ENCODE measurements at regions not wholly inside any gene's neighbourhood (a gene's known extent, or its start where the extent isn't known, plus 50 kb on each side); places are given as distances from the start of the nearest gene placed in this dataset.
A peak's percentile ranks its signal among the peaks of the same experiment; 100 is the strongest.

DNA sequence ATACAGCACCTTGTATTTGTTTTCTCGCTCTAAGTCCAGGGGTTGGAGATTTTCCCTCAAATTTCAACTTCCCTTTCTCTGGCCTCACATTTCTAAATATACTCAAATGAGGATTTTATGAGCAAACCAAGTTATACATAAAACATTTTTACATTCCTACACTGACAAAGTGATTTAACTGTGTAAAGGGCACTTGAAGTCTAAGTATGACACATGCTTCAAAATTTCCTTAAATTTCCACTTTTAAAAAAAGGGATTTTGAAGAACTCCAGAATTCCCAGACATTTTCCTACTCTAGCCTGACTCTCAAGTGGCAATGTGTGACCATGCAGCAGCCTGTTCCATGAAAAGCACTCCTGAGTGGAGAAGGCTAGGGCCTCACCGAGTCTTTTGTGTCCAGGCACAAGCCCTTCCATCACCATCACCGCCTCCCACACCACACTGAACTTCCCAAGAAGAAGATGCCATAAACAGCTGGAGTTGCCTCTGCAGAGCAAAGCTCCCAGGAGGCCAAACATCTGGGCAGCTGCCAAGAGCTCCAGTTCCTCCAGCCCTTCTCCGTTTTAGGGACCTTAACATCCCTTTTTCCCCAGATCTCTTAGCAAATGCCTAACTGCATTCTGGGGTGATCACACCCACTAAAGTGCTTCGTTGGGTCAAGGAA, 68.9 kb downstream of the NCR2 start:
- no peak for DNase-seq (ENCODE audit: low read depth in 2 of 2)

DNA sequence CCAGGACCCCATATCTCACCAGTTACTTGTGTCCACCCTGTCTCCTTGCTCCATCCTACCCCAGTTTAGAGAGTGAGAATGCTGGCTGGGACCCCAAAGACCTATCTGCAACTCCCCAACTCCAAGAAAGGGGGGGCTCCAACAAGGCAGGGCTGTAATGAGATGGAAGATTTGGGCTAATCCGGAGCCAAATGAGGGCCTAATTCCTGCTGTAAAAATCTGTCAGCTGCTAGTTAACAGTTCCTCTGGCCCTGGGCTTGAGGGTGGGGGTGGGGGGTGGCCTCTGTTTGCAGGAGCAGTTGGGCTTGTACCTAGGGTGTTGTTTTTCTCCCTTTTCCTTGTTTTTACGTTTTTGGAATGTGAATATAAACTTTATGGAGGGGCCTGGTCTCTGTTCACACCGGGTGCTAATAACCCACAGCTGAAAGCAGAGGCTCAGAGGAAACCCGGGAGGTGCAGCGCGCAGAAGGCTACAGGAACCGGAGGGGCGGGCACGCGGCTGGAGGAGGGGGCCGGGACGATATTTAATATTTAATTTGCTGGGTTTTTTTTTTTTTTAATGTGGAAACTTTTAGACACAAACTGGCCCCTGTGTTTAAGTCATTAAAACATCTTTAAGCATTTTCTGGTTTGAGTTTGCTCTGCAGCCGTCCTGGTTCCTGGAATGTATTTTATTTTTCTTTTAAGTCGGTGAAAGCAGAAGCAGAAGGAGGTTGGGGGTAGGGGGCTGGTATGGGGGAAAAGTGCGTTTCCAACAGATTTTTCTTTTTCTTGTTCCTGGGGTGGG, 70.7 kb downstream of the NCR2 start:
- DNase-seq (ENCODE audit: low read depth in 2 of 2) = no peak

DNA sequence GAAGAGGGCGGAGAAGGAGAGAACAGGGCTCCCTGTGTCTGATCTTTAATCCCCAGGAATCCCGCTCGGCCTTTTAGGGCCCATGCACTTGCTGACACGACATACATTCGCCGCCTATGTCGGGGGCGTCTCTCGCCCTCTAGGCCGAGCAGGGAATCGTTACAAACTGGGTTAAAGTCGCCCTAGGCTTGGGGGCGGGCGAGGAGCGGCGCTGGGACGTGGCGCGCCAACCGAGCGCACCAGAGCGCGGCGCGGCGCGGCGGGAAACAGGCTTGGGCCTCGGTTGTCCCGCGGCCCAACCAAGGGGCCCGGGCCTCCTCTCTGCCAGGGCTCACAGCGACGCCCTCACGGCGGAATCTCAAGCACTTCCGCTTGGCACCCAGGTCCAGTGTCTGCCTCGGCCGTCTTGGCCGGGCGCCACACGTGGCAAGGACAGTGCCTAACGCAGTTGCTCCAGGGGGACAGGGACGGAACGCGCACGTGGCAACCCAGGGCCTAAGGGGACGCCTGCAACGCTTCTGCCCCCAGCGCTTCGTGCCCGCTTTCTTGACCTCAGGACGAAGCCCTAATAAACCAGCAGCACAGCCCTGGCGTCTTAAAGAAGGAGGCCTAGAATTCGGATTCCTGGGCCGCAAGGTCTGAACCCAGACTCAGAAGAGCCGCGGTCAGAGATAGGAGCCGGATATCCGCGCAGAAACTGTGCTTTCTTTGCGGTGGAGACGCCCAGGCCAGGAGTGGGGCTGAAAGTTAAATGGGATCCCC, 71.5 kb downstream of the NCR2 start:
- DNase-seq (ENCODE audit: low read depth in 2 of 2) = no peak

DNA sequence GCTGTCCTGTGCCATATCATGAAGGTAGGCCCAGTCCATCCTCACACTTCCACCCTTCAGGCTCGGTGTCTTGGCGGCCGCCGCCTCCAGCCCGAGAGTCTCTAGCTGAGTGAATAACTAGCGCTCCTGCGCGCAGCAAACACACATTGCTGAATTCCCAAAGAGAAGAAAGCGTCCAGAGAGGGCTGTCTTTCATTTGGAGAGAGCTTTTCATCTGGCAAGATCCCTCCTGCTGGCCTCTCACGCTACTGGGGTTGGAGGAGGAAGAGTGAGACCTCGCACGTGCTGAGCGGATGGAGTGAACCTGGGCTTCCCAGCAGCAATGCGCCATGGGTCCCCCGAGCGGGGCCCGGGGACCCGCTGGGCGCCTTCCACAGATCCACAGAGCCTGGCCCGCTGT, 73.2 kb downstream of the NCR2 start:
- DNase-seq (ENCODE audit: low read depth in 2 of 2) = no peak

DNA sequence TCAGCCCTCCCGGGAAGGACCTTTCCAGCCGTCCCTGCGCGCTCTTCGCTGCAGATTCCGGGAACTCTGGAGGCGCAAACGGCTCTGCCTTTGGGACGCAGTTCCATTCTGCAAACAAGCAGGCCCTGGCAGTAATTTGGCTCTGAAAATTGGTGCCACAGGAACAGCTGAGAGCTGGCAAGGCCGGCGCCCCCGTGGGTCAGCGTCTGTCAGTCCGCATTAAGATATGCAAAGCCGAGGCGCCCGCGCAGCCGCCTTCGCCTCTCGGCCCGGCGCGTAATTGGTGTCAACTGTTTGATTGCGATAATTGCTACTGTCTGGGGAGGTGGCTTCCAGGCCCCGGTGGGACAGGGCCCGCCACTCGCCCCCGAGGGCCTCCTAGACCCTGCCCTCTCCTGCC, 73.6 kb downstream of the NCR2 start:
- DNase-seq (ENCODE audit: low read depth in 2 of 2) = no peak

DNA sequence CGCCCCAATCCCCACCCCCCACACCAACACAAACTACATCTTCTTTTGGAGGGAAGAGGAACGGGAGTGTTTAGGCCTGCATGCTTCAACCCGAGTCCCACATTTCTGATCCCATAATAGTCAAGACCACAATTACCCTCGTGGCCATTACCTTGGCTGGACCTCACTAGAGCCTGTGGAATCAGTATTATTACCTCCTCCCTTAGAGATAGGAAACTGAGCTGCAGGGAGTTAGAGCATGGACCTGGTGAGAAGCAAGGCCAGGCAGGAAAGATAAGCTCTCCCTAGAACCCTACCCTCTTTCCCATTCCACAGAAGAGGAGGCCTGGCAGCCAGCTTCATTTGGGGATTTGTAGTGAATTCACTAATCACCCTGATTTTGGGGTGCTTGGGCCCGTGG, 74.1 kb downstream of the NCR2 start:
- no peak for DNase-seq (ENCODE audit: low read depth in 2 of 2)

DNA sequence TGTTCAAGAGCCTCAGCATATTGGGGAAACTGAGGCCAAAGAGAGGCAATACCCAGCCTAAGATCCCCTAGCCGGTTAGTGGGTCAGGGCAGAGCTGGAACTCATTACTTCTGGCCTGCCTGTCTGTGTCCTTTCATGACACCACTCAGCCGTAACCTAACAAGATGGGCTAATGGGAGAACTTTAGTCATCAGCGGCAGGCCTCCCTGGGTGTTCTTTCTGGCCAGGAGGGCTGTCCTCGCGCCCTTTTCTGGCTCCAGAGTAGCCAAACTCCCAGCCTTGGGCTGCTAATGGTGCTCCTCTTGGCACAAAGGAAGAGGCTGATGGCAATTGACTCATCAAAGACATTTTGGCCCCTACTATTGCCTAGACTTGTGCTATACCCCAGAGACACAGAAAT, 76.6 kb downstream of the NCR2 start:
- DNase-seq (ENCODE audit: low read depth in 2 of 2) = no peak

DNA sequence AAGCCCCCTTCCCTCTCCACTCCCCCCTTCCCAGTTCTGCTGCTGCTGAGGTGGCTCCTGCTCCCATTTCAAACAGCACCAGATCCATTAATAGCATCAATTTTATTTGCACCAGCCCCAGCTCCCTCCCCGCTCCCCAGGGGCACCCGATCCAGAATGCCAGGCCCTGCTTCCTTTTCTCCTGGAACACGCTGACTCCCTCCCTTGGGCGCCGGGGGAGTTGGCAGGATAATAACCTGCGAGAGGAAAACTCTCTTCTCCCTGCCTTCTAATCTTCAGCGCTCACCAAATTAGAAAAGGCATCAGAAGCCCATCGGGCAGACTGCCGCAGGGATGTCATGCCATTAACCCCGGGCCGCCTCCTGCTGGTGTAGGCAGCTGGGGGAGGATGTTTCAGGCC, 77.8 kb downstream of the NCR2 start:
- no peak for DNase-seq (ENCODE audit: low read depth in 2 of 2)

DNA sequence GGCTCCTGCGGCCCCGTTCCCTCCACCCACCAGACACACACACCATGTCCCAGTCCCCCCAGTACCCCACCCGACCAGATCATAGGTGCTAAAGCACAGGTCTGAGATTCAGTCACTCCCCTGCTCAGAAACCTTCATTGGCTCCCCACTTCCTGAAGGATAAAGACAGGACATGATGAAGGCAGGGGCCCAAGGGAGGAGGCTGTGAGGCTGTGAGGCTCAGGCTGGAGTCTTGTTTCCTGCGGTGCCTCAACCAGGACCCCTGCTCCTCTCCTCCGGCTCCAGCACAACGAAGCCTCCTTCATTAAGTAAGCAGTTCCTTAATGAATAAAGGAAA, 81.1 kb downstream of the NCR2 start:
- DNase-seq (ENCODE audit: low read depth in 2 of 2) = no peak

DNA sequence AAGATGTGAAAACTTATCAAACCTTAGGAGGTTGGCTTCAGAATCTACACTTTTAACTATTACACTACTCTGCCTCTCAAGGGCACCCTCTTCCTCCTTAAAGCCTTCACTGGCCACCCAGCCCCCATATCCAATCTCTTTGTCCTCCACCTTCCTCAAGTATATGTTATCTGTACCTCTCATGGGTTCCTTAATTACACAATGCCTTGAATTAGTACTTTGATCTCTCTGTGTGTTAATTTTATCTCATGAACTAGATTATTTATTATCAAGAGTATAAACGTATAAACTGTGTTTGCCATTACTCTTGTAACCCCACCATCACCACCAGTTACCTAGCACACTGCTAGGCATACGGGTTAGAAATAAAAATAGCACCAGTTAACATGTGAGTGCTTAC, 83.3 kb downstream of the NCR2 start:
- DNase-seq (ENCODE audit: low read depth in 2 of 2) = no peak

DNA sequence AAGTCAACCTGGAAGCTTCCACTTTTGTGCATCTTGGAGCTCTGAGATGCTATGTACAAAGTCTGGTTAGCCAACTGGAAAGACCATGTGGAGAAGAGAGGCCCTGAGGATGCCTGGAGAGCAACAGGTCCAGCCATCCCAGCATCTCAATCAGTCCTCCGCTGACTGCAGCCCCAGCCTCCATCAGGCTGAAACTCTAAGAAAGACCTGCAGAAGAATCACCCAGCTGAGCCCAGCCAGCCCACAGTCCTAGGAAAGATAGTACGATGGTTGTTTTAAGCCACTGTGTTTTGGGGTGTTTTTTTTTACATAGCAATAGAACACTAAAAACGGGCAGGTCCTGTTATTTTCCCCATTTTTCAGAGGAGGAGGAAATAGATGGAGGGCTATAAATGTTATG, 84.0 kb downstream of the NCR2 start:
- no peak for DNase-seq (ENCODE audit: low read depth in 2 of 2)

DNA sequence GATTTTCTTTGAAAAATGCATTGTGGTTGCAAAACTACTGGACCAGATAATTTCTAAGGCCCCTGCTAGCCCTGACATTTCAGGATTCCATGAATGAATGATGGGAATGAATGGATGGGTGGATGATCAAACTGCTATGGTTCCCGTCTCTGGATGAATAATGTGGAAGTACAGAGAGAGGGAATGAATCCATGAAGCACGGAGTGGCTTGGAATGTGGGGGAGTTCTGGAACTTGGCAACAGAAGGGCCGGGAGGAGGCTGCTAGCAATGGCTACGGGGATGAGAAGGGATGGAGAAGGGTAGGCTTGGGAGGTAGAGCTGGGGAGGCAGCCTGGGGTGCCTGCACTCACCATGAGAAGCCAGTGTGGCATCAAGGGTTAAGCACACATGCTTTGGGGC, 84.8 kb downstream of the NCR2 start:
- DNase-seq (ENCODE audit: low read depth in 2 of 2) = no peak

DNA sequence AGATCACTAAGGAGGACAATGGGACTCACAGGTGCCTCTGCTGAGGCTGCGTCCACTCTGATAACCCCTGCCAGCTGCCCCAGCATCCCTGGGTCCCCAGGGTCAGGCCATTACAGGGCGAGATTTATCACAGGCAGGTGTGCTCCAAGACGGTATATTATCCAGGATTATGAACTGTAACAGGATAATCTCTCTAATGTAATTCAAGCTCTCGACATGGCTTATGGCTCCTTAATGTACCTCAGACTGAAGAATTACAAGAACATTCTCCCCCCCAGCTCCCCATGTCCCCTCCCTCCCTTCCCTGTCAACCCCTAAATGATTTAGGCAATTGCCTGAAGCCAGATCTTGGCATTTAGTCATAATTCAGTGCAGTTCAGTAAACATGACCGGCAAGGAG, 86.8 kb downstream of the NCR2 start:
- no peak for DNase-seq (ENCODE audit: low read depth in 2 of 2)

DNA sequence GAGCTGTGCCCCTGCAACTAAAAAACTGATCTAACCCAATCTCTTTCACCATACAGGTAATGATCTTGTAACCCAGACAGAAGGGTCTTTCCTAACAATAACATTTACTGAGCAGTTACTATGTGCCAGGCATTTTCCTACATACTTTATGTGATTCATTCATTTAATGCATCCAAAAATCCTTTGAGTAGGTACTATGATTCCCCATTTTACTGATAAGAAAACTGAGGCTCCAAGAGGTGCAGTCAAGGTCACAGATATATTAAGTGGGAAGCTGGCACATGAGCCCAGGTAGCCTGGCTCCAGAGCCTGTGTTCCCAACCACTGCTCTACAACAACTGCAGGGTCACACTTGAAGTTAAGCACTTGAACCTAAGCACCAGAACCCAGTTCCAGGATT, 87.6 kb downstream of the NCR2 start:
- no peak for DNase-seq (ENCODE audit: low read depth in 2 of 2)

DNA sequence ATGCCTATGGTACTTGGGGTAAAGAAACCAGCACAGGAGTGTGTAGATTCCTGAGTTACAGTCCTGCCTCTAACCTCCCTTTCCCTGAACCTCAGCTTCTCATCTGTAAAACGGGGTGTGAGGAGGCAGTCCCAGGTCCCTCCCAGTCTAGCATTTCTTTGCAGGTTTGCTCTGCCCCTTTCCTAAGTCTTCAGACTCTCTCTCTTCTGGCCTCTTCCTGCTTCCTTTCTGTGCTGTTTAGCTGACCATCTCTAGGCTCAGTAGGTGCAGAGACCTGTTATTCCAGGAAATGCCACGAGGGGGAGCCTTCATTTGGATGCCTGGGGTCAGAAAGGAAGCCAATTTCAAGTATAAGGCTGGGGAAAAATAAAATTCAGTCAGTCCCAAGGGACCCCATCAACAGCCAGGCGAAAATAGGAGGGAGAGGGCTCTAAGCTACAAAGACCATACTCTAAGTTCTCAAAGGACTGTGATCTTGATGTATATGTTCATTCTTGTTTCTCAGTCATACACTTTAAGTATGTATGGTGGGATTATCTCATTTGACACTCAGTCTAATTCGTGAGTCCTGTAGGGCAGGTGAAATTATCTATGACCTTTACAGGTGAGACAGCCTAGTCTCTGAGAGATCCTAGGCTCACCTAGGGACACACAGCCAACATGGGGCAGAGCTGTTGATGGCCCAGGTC, 89.1 kb downstream of the NCR2 start:
- DNase-seq (ENCODE audit: low read depth in 2 of 2) = peak; percentile 70 to 83

DNA sequence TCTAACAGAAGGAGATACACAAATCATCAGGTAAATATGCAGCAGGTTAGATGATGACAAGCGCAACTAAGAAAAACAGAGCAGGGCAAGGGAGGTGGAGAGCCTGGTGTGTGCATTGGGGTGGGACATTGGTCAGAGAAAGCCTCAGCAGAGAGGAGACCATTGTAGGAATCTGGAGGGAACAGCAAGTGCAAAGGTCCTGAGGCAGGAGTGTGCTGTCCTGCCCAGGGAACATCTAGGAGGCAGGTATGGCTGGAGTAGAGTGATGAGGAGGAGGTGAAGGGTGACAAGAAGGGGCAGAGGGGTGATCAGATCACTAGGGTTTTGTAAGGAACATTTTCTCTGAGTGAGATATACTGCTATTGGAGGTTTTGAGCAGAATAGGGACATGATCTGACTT, 90.1 kb downstream of the NCR2 start:
- DNase-seq (ENCODE audit: low read depth in 2 of 2) = no peak

DNA sequence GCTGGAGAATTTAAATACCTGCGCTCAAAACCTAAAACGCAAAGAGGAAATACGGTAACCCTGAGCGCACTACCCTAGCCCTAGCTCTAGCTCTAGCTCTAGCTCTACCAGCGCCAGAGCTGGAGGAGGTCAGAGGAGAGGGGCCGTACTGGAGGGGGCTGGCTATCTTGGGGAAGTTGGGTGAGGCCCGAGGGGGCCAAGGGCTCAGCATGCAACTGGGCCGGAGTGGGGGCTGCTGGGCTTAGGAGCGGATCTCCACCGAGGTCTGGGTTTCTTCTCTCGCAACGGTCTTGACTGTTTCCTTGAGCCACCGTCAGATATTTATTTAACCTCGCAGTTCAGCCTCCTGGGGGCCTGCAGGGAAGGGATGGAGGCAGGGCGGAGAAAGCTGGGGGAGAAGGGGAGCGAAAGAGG, 91.0 kb downstream of the NCR2 start:
- DNase-seq (ENCODE audit: low read depth in 2 of 2) = no peak

DNA sequence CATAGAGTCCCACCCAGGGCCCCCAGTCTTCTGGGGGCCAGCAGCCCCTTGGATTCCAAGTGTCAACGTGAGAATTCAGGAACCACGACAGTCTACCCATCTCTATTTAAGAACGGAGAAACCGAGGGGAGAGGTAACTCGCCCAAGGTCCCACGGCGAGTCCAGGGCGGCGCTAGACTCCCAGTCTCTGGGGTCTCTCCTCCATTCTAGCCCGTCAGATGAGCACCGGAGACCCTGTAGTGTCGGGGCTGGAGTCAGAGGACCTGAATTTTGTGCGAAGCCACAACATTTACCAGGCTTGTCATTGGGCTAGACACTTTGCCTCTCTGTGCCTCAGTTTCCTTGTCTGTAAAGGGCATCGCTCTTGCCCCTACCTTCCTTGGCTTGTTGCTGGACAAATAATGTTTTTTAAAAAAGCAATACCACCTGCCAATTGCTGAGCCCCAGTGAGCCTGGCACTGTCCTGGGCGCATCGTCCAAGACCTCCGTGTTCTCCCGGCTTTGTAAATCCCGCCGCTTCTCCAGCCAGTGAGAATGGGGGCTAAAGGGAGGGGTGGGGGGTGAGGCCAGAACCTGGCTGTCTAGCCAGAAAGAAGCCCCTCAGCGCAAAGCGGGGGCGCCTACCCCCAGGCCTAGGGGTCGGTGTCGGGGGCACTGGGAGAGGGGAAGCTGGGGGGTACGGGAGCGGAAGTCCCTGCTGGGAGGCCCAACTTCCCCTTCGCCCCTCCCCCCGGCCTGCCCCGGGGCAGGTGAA, 91.7 kb downstream of the NCR2 start:
- DNase-seq (ENCODE audit: low read depth in 2 of 2) = no peak

DNA sequence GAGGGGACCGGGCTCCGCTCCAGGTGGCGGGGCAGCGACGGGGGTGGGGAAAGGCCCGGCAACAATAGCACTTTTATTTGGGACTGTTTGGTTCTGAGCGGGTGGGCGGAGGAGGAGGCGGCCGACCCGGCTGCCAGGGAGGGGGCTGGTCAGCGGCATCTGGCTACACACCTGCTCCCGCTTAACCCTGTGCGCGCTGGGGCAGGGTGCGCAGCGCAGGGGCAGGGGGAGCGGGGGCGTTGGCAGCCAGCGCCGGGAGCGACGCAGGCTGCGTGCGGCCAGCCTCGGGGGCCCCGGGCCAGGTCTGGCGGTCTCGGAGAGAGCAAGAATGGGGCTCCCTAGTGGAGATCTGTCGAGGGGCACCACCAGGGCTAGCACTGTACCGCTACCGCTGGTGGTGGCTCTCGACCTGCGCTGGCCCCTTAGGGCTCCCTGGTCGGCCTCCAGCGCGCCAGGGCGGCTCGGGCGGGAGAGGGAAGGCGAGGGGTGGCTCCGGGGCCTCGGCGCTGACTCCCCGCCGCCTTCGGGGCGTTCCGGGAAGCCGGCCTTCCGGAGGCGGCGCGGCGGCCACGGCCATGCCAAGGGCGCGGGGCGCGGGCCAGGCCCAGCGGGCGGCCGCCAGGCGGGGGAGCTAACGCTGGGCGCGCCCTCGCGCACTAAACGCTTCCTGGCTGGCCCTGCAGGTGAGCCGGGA, 92.4 kb downstream of the NCR2 start:
- peak in 1 of 2 donors; percentile 16 for DNase-seq (ENCODE audit: low read depth in 2 of 2)

DNA sequence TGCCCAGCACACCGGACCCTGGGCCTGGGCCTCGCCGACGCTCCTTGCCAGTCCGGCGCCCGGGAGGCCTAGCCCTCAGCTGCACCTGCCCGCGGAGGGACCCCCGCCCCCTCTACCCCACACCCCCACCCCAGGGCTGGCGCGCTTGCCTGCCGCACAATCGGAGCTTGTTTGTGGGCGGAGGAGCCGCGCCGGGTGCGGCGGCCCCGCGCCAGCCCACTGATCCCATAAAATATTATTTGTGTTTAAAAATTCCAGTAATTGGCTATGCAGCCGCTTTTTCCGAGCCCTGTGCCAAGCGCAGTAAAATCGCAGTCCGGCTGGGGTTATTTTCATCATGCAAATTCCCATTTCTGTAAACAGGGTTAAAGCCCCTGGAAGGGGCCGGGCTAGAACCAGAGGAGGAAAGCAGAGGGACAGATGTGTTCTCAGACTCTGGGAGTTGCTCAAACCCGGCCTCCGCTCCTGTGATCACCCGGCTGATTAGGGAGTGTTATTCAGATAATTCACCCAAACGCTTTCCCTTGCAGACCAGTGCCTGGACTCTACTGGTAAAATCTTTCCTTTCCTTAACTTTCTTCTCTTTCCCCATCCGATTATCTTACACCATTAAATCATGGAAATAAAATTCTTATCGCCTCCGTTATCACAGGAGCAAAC, 93.1 kb downstream of the NCR2 start:
- DNase-seq (ENCODE audit: low read depth in 2 of 2) = no peak
